Ovary (tissue), 3 donors: ENCODE measurements at regions not wholly inside any gene's neighbourhood (a gene's known extent, or its start where the extent isn't known, plus 50 kb on each side); places are given as distances from the start of the nearest gene placed in this dataset.

Source experiments
- EP300 ChIP-seq: sonication (generic); formaldehyde crosslinking; IDR thresholded peaks from one replicate; pipeline ENCODE4 v1.6.1; 2017; ENCODE audit warnings: antibody characterized with exemption
- POLR2A ChIP-seq: fragments of 450-650 bp; IDR thresholded peaks from one replicate; pipeline ENCODE4 v1.6.1; 2017; ENCODE audit warnings: antibody characterized with exemption, mild to moderate bottlenecking, moderate library complexity
- TF ChIP-seq, protein P1 (sequence below), 3 donors: fragments of 450-650 bp in 2 of 3; fragments of 200-600 bp in 1 of 3; IDR thresholded peaks; one replicate each; pipeline versions ENCODE4 v1.5.1 to v1.8.0; 2016 to 2022; ENCODE audit warnings: antibody characterized with exemption in 3 of 3, mild to moderate bottlenecking in 1 of 3
- donor health status: DM: no; HTN: no; CAD: no.

DNA sequence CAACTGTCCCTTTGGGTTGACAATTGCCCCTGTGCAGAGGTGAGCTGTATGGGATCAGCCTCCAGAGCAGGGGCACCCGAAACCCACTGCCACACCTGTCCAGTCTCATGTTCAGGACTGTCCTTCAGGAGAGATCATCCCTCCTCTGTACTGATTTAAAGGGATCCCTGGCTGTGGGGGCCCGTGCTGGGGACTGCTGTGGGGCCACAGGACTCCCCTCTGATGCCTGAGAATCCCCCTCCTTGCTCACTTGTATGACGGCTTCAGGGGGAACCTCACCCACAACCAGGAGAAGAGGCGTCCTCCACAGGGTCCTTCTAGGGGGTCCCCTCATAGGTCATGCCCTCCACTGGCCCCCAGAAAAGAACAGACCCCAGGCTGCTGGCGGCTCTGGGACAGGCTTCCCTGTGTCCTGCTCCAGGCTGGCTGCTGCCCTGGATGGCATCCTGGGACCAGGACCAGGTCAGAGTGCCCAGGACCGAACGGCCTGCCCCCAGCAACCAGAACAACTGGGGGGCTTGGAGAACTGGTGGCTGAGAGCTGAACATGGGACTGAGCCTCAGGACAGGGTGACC lies 77.5 kb upstream of the ACTRT2 start:
- TF ChIP-seq, protein P1, sequence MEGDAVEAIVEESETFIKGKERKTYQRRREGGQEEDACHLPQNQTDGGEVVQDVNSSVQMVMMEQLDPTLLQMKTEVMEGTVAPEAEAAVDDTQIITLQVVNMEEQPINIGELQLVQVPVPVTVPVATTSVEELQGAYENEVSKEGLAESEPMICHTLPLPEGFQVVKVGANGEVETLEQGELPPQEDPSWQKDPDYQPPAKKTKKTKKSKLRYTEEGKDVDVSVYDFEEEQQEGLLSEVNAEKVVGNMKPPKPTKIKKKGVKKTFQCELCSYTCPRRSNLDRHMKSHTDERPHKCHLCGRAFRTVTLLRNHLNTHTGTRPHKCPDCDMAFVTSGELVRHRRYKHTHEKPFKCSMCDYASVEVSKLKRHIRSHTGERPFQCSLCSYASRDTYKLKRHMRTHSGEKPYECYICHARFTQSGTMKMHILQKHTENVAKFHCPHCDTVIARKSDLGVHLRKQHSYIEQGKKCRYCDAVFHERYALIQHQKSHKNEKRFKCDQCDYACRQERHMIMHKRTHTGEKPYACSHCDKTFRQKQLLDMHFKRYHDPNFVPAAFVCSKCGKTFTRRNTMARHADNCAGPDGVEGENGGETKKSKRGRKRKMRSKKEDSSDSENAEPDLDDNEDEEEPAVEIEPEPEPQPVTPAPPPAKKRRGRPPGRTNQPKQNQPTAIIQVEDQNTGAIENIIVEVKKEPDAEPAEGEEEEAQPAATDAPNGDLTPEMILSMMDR (IDR thresholded peaks at IDR 0.05), result no peak
- TF ChIP-seq POLR2A, result no peak
- TF ChIP-seq EP300, result no peak
